ENCODE measurements at regions not wholly inside any gene's neighbourhood (a gene's known extent, or its start where the extent isn't known, plus 50 kb on each side); places are given as distances from the start of the nearest gene placed in this dataset.

GRCh38 chr16:6988846-6989245 is 343.8 kb upstream of the RBFOX1 start:
- DNase-seq: no peak

- no peak for DNase-seq
These were observed 354.7 kb upstream of the RBFOX1 start for GRCh38 chr16:6977916-6978315.

GRCh38 chr16:6977291-6977690 is 355.4 kb upstream of the RBFOX1 start:
- DNase-seq: no peak

GRCh38 chr16:6976716-6977115 is 355.9 kb upstream of the RBFOX1 start:
- no peak for DNase-seq

- DNase-seq: no peak
These were observed 362.3 kb upstream of the RBFOX1 start for GRCh38 chr16:6970171-6970857.

- no peak for DNase-seq
These were observed 363.1 kb upstream of the RBFOX1 start for GRCh38 chr16:6969594-6969993.

GRCh38 chr16:6967796-6968320 is 364.8 kb upstream of the RBFOX1 start:
- DNase-seq: no peak

GRCh38 chr16:6966925-6967324 is 365.7 kb upstream of the RBFOX1 start:
- DNase-seq: no peak

- no peak for DNase-seq
These were observed 368.0 kb upstream of the RBFOX1 start for GRCh38 chr16:6964679-6965078.

- DNase-seq: no peak
These were observed 370.9 kb upstream of the RBFOX1 start for GRCh38 chr16:6961704-6962103.

- DNase-seq: no peak
These were observed 374.5 kb upstream of the RBFOX1 start for GRCh38 chr16:6958184-6958583.

GRCh38 chr16:6957681-6958080 is 375.0 kb upstream of the RBFOX1 start:
- DNase-seq: no peak

GRCh38 chr16:6956511-6956910 is 376.1 kb upstream of the RBFOX1 start:
- DNase-seq: no peak

- no peak for DNase-seq
These were observed 377.3 kb upstream of the RBFOX1 start for GRCh38 chr16:6955303-6955702.

- no peak for DNase-seq
These were observed 383.4 kb upstream of the RBFOX1 start for GRCh38 chr16:6949240-6949639.

- no peak for DNase-seq
These were observed 385.4 kb upstream of the RBFOX1 start for GRCh38 chr16:6947291-6947690.

GRCh38 chr16:6946802-6947201 is 385.8 kb upstream of the RBFOX1 start:
- no peak for DNase-seq

GRCh38 chr16:6946106-6946505 is 386.5 kb upstream of the RBFOX1 start:
- DNase-seq: no peak

- no peak for DNase-seq
These were observed 391.7 kb upstream of the RBFOX1 start for GRCh38 chr16:6940968-6941367.

- no peak for DNase-seq
These were observed 395.0 kb upstream of the RBFOX1 start for GRCh38 chr16:6937641-6938040.

GRCh38 chr16:6932871-6933385 is 399.7 kb upstream of the RBFOX1 start:
- no peak for DNase-seq

- DNase-seq: no peak
These were observed 402.8 kb upstream of the RBFOX1 start for GRCh38 chr16:6929868-6930267.

- no peak for DNase-seq
These were observed 405.9 kb upstream of the RBFOX1 start for GRCh38 chr16:6926762-6927161.

- DNase-seq: no peak
These were observed 406.3 kb upstream of the RBFOX1 start for GRCh38 chr16:6926341-6926740.

GRCh38 chr16:6918646-6919045 is 414.0 kb upstream of the RBFOX1 start:
- DNase-seq: no peak

Measured in CD4-positive, alpha-beta T cell treated with Interleukin-10 for 1 hour (primary cell).